ENCODE measurements at regions not wholly inside any gene's neighbourhood (a gene's known extent, or its start where the extent isn't known, plus 50 kb on each side); places are given as distances from the start of the nearest gene placed in this dataset.

GRCh38 chrX:69088171-69088938 lies 76.9 kb downstream of the PJA1 start:
- no peaks in the 10 kb centered on the region for H3K9me1 ChIP-seq (replicated peaks; ENCODE audit: control insufficient read depth, extremely low read depth, insufficient read depth, low read length)
- ChIA-PET POLR2A (no interaction called here), CTCF (interaction anchor here (1.6 kb wide), 1 partner anchor 260 kb away, joined by 4 read pairs; no protein-coding TSS in a partner anchor)
- H3K9me3 ChIP-seq (replicated peaks; ENCODE audit: control insufficient read depth, insufficient read depth, low read length), result no peaks in the 10 kb centered on the region
- DNase-seq (ENCODE audit: low read depth, low spot score) (no peak), FAIRE-seq (no peak)
- H3K4me3 ChIP-seq (replicated peaks in 1 of 3; ENCODE audit: insufficient read depth in 1 of 3, low read depth in 1 of 3, low read length in 3 of 3), result no peak overlapping the region
- intact Hi-C loops (cut with micrococcal nuclease), result no loop called here
- H3K4me1 ChIP-seq (ENCODE audit: control insufficient read depth, extremely low read depth, insufficient read depth, low read length), result no peaks in the 10 kb centered on the region
- dilution Hi-C loops (cut with MboI; ENCODE audit: extremely low pct_ligation_motif_present, low sequenced_read_pairs), result no loop called here
- no TSS peak for BruUV-seq (replicated peaks)
- no peaks in the 10 kb centered on the region for H3K36me3 ChIP-seq (ENCODE audit: control insufficient read depth in 2 of 2, extremely low read depth in 1 of 2, insufficient read depth in 2 of 2, low read length in 2 of 2)
- no peaks in the 10 kb centered on the region for H3K79me2 ChIP-seq (ENCODE audit: control insufficient read depth, insufficient read depth, low read length)
- no peak for TF ChIP-seq FOS (IDR thresholded peaks at IDR 0.05; ENCODE audit: borderline replicate concordance, insufficient read depth, low read length)
- TF ChIP-seq POLR2A (IDR thresholded peaks at IDR 0.05; ENCODE audit: low read depth, low read length), result no peak
- TF ChIP-seq EZH2 (IDR thresholded peaks at IDR 0.05; ENCODE audit: borderline replicate concordance, low read depth, low read length, severe bottlenecking), result no peak
- no peak for TF ChIP-seq POLR2AphosphoS5 (IDR thresholded peaks at IDR 0.05; ENCODE audit: insufficient read depth, low read depth, low read length)
- no peak for TF ChIP-seq MAX (IDR thresholded peaks at IDR 0.05; ENCODE audit: insufficient read depth, insufficient read length)
- TF ChIP-seq CTCF (IDR thresholded peaks at IDR 0.05; ENCODE audit: extremely low read depth in 1 of 2, insufficient read depth in 1 of 2, low read depth in 1 of 2, low read length in 2 of 2), result no peak
- TF ChIP-seq GATA2 (IDR thresholded peaks at IDR 0.05; ENCODE audit: insufficient read depth, insufficient read length, low read depth, low read length), result no peak
- no peak for TF ChIP-seq JUN (IDR thresholded peaks at IDR 0.05; ENCODE audit: borderline replicate concordance, insufficient read depth, insufficient read length, low read depth)
- no peak for TF ChIP-seq MYC (IDR thresholded peaks at IDR 0.05; ENCODE audit: low read depth, low read length)
- no peaks in the 10 kb centered on the region for H4K20me1 ChIP-seq (replicated peaks; ENCODE audit: control insufficient read depth, extremely low read depth, insufficient read depth, low read length)
- H2AFZ ChIP-seq (ENCODE audit: low read depth, low read length), result no peak overlapping the region
- no peak overlapping the region for H3K4me2 ChIP-seq (ENCODE audit: insufficient read depth, low read length)
- no peak overlapping the region for H3K9ac ChIP-seq (replicated peaks; ENCODE audit: extremely low read depth, insufficient read depth, low read length)
- no peak overlapping the region for H3K27ac ChIP-seq (ENCODE audit: insufficient read depth, low read depth, low read length)
- no peaks in the 10 kb centered on the region for H3K27me3 ChIP-seq (ENCODE audit: control insufficient read depth in 2 of 2, insufficient read depth in 2 of 2, low read length in 2 of 2)

Measured in endothelial cell of umbilical vein (primary cell).